K562 (cell line): ENCODE measurements at regions not wholly inside any gene's neighbourhood (a gene's known extent, or its start where the extent isn't known, plus 50 kb on each side); places are given as distances from the start of the nearest gene placed in this dataset.
A peak's percentile ranks its signal among the peaks of the same experiment; 100 is the strongest.

Experiments
- ARID2 ChIP-seq: fragments of 450-650 bp; IDR thresholded peaks from 2 replicates; pipeline ENCODE4 v1.6.1; 2017; ENCODE audit warnings: antibody characterized with exemption, mild to moderate bottlenecking
- BCOR ChIP-seq: fragments of 450-650 bp; IDR thresholded peaks from 2 replicates; pipeline ENCODE4 v1.6.1; 2016
- CTCF ChIP-seq, 3 experiments: IDR thresholded peaks in 2 of 3; conservative IDR thresholded peaks in 1 of 3; 2 replicates each; pipeline ENCODE4 v1.5.1; 2011 to 2012; ENCODE audit warnings: low read length in 3 of 3, mild to moderate bottlenecking in 3 of 3, control low read depth in 2 of 3, improper control_type of control experiment in 1 of 3, inconsistent platforms in 1 of 3, low read depth in 1 of 3, mixed read lengths in 1 of 3, moderate library complexity in 1 of 3; ENCODE audit not compliant: insufficient read depth in 2 of 3
- DEAF1 ChIP-seq: fragments of 450-650 bp; formaldehyde crosslinking; IDR thresholded peaks from 2 replicates; pipeline ENCODE4 v1.4.0; 2020; ENCODE audit warnings: mild to moderate bottlenecking, moderate library complexity
- MAFF ChIP-seq: IDR thresholded peaks from 2 replicates; pipeline ENCODE4 v1.6.1; 2012; ENCODE audit warnings: low read length, improper control_type of control experiment
- MXD1 ChIP-seq: fragments of 250-450 bp; sonication (Bioruptor Pico); IDR thresholded peaks from 2 replicates; pipeline ENCODE4 v1.8.0; 2021; ENCODE audit warnings: borderline replicate concordance, mild to moderate bottlenecking, moderate library complexity; ENCODE audit not compliant: poor library complexity, severe bottlenecking
- NCOR1 ChIP-seq: fragments of 450-650 bp; IDR thresholded peaks from 2 replicates; pipeline ENCODE4 v1.6.1; 2016; ENCODE audit warnings: mild to moderate bottlenecking, moderate library complexity
- NFIC ChIP-seq: fragments of 450-650 bp; IDR thresholded peaks from 2 replicates; pipeline ENCODE4 v1.6.1; 2017; ENCODE audit warnings: mild to moderate bottlenecking, inconsistent platforms
- RAD21 ChIP-seq, 2 experiments: fragments of 250-450 bp in 1 of 2; fragments of 450-650 bp in 1 of 2; sonication (Bioruptor Pico) in 1 of 2; formaldehyde crosslinking in 1 of 2; IDR thresholded peaks in 1 of 2; conservative IDR thresholded peaks in 1 of 2; 2 replicates each; pipeline versions ENCODE4 v1.4.0 to v1.8.0; 2020 to 2022; ENCODE audit warnings: mild to moderate bottlenecking in 2 of 2, moderate library complexity in 1 of 2
- RCOR1 ChIP-seq, 2 experiments: IDR thresholded peaks; 2 replicates each; pipeline ENCODE4 v1.6.1; 2012; ENCODE audit warnings: low read depth in 2 of 2, low read length in 2 of 2, borderline replicate concordance in 1 of 2, improper control_type of control experiment in 1 of 2
- SMAD4 ChIP-seq: fragments of 250-450 bp; sonication (Bioruptor Pico); conservative IDR thresholded peaks from 2 replicates; pipeline ENCODE4 v1.8.0; 2021; ENCODE audit warnings: inconsistent platforms, mild to moderate bottlenecking, moderate library complexity
- SMC3 ChIP-seq: conservative IDR thresholded peaks from 2 replicates; pipeline ENCODE4 v1.6.1; 2011; ENCODE audit warnings: low read depth, low read length, improper control_type of control experiment; ENCODE audit not compliant: insufficient read depth
- TEAD4 ChIP-seq, 2 experiments: sonication (generic) in 1 of 2; formaldehyde crosslinking in 1 of 2; IDR thresholded peaks; 2 replicates each; pipeline versions ENCODE4 v1.6.1 to v1.8.0; 2012 to 2022; ENCODE audit warnings: borderline replicate concordance in 1 of 2, inconsistent platforms in 1 of 2, low read length in 1 of 2, mild to moderate bottlenecking in 1 of 2, missing genetic modification reagents in 1 of 2
- TFAM ChIP-seq: fragments of 250-450 bp; sonication (Bioruptor Pico); conservative IDR thresholded peaks from 2 replicates; pipeline ENCODE4 v1.5.0; 2021; ENCODE audit warnings: mild to moderate bottlenecking, moderate library complexity
- YY1 ChIP-seq, 3 experiments: IDR thresholded peaks; 2 replicates each; pipeline ENCODE4 v1.6.1; 2011; ENCODE audit warnings: low read length in 2 of 3, mild to moderate bottlenecking in 2 of 3, moderate library complexity in 2 of 3, borderline replicate concordance in 1 of 3, control low read depth in 1 of 3, low read depth in 1 of 3; ENCODE audit not compliant: insufficient read depth in 3 of 3, insufficient replicate concordance in 2 of 3, control insufficient read depth in 1 of 3, insufficient read length in 1 of 3; ENCODE audit errors: extremely low read depth in 1 of 3
- ZBTB33 ChIP-seq: sonication (generic); formaldehyde crosslinking; IDR thresholded peaks from 2 replicates; pipeline ENCODE4 v1.8.1; 2023; ENCODE audit warnings: mild to moderate bottlenecking, missing genetic modification reagents
- ZNF764 ChIP-seq: fragments of 250-450 bp; sonication (Bioruptor Pico); IDR thresholded peaks from 2 replicates; pipeline ENCODE4 v1.4.0; 2020; ENCODE audit warnings: low read depth, mild to moderate bottlenecking, moderate library complexity

- peak in 1 of 3 experiments; percentile 27 for TF ChIP-seq YY1 (IDR thresholded peaks at IDR 0.05; ENCODE audit: borderline replicate concordance in 1 of 3, control insufficient read depth in 1 of 3, extremely low read depth in 1 of 3, insufficient read depth in 3 of 3, insufficient read length in 1 of 3, insufficient replicate concordance in 2 of 3, low read depth in 1 of 3, low read length in 2 of 3)
- TF ChIP-seq RAD21 (CRISPR knock-in tag; conservative IDR thresholded peaks at IDR 0.05 in 1 of 2, IDR thresholded peaks at IDR 0.05 in 1 of 2), result peak; percentile 64 to 82
- no peak for TF ChIP-seq MXD1 (CRISPR knock-in tag)
- no peak for TF ChIP-seq TFAM (CRISPR knock-in tag)
- TF ChIP-seq ARID2, result 0 out of 2 replicates have a peak, but pooled peaks have one; percentile 16
- TF ChIP-seq TEAD4 (IDR thresholded peaks at IDR 0.05; ENCODE audit: low read length), result 0 out of 2 replicates have a peak, but pooled peaks have one; percentile 20
- TF ChIP-seq TEAD4 (CRISPR knock-in tag; IDR thresholded peaks at IDR 0.05; ENCODE audit: borderline replicate concordance), result no peak
- no peak for TF ChIP-seq MAFF
- peak; percentile 53 for TF ChIP-seq BCOR
- TF ChIP-seq DEAF1 (CRISPR knock-in tag), result peak; percentile 60
- TF ChIP-seq NFIC, result no peak
- TF ChIP-seq ZNF764 (CRISPR knock-in tag), result peak; percentile 99
- TF ChIP-seq RCOR1 (IDR thresholded peaks at IDR 0.05; ENCODE audit: borderline replicate concordance in 1 of 2, low read depth in 2 of 2, low read length in 2 of 2), result peak in 1 of 2 experiments; percentile 15; a peak in 1 of 4 replicates
- peak; percentile 86 to 96 (median 92) for TF ChIP-seq CTCF (IDR thresholded peaks at IDR 0.05 in 2 of 3, conservative IDR thresholded peaks at IDR 0.05 in 1 of 3; ENCODE audit: insufficient read depth in 2 of 3, low read depth in 1 of 3, low read length in 3 of 3)
- TF ChIP-seq NCOR1, result no peak
- TF ChIP-seq SMC3, result 0 out of 2 replicates have a peak, but pooled peaks have one; percentile 26
- 0 out of 2 replicates have a peak, but pooled peaks have one; percentile 26 for TF ChIP-seq SMAD4 (CRISPR knock-in tag)
- 0 out of 2 replicates have a peak, but pooled peaks have one; percentile 14 for TF ChIP-seq ZBTB33 (CRISPR knock-in tag)
Measured at GRCh38 chr5:135174315-135175096, 140.5 kb upstream of the PITX1 start (continued).
